ENCODE measurements at regions not wholly inside any gene's neighbourhood (a gene's known extent, or its start where the extent isn't known, plus 50 kb on each side); places are given as distances from the start of the nearest gene placed in this dataset.
"Not testable (repeated sequence)": the region's sequence is repeated elsewhere in the genome, so short reads cannot be mapped to it uniquely, and the experiment has no call there.

GRCh38 chr4:75137302-75137701, 204.4 kb downstream of the PARM1 start:
- Histone ChIP-seq H2BK120ac (ENCODE audit: low read depth, low read length) (no peak overlapping the region), H3K4ac (ENCODE audit: low read length) (no peak overlapping the region), H3K79me1 (ENCODE audit: low read depth, low read length) (no peaks in the 10 kb centered on the region), H3K18ac (ENCODE audit: low read length) (no peak overlapping the region), H3K4me1 (ENCODE audit: control insufficient read depth in 2 of 2, insufficient read depth in 1 of 2, low read depth in 1 of 2, low read length in 2 of 2) (no peaks in the 10 kb centered on the region), H2AK5ac (ENCODE audit: low read depth, low read length) (no peak overlapping the region), H2BK5ac (ENCODE audit: low read length) (no peak overlapping the region), H3K27me3 (ENCODE audit: control insufficient read depth in 3 of 3, insufficient read depth in 3 of 3, low read depth in 1 of 3, low read length in 3 of 3) (no peaks in the 10 kb centered on the region), H2BK15ac (ENCODE audit: low read length) (no peak overlapping the region), H2AFZ (ENCODE audit: low read length) (no peak overlapping the region), H3K9me3 (replicated peaks in 1 of 2; ENCODE audit: control insufficient read depth in 2 of 2, insufficient read depth in 1 of 2, low read depth in 1 of 2, low read length in 2 of 2) (no peaks in the 10 kb centered on the region), H3K4me3 (ENCODE audit: low read length in 2 of 2) (no peak overlapping the region), H3K27ac (replicated peaks; ENCODE audit: low read length) (no peak overlapping the region), H3K36me3 (replicated peaks in 1 of 2; ENCODE audit: control insufficient read depth in 2 of 2, insufficient read depth in 2 of 2, low read length in 2 of 2) (no peaks in the 10 kb centered on the region), H3K9ac (ENCODE audit: low read depth, low read length, poor library complexity) (no peak overlapping the region), H3K4me2 (ENCODE audit: insufficient read depth, low read length, poor library complexity, severe bottlenecking) (no peak overlapping the region), H4K8ac (ENCODE audit: low read depth, low read length) (no peak overlapping the region), H2BK12ac (ENCODE audit: low read length) (no peak overlapping the region), H3K14ac (ENCODE audit: low read length) (no peak overlapping the region), H3K23ac (ENCODE audit: low read depth, low read length, poor library complexity) (no peak overlapping the region), H4K91ac (ENCODE audit: low read depth, low read length, poor library complexity) (no peak overlapping the region)
- no peak for DNase-seq (ENCODE audit: low spot score)

DNA sequence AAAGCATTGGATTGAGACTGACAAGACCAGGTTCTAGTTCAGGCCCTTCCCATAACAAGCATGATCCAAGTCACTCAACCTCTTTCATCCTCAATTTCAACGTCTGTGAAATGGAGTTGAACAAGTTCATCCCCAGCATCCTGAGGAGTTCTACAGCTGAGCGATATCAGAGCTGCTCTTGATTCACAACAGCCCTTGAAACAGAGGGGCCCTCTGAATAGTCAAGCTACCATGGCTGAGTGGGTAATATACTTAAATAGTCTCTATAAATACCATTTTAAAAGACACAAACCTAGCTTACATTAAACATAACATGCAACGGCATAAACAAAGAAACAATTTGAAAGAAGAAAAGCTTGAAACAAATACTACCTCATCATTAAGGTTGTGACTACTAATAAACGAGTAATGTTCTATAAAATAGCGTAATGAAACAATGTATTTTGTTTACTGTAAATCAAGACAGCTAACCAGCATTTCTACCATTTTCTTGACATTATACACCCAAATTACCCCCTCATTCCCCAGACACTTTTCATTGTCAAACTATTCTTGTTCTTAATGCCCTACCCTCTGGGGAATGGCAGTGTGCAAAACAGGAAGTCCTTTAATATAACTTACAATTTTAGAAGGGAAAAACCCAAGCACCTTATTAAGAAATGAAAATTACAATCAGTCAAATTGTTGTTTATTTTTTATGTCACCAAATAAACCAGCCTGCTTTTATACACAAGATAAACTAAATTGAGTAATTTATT, 202.3 kb downstream of the PARM1 start:
- no peak overlapping the region for H2AFZ ChIP-seq (ENCODE audit: low read length)
- H3K4me3 ChIP-seq (ENCODE audit: low read length in 2 of 2): no peak overlapping the region
- no peak overlapping the region for H2BK5ac ChIP-seq (ENCODE audit: low read length)
- no peak overlapping the region for H3K9ac ChIP-seq (ENCODE audit: low read depth, low read length, poor library complexity)
- H3K14ac ChIP-seq (ENCODE audit: low read length): no peak overlapping the region
- H3K4me2 ChIP-seq (ENCODE audit: insufficient read depth, low read length, poor library complexity, severe bottlenecking): no peak overlapping the region
- H3K23ac ChIP-seq (ENCODE audit: low read depth, low read length, poor library complexity): no peak overlapping the region
- no peaks in the 10 kb centered on the region for H3K4me1 ChIP-seq (ENCODE audit: control insufficient read depth in 2 of 2, insufficient read depth in 1 of 2, low read depth in 1 of 2, low read length in 2 of 2)
- no peaks in the 10 kb centered on the region for H3K79me1 ChIP-seq (ENCODE audit: low read depth, low read length)
- H4K8ac ChIP-seq (ENCODE audit: low read depth, low read length): no peak overlapping the region
- no peak overlapping the region for H2BK120ac ChIP-seq (ENCODE audit: low read depth, low read length)
- no peaks in the 10 kb centered on the region for H3K27me3 ChIP-seq (ENCODE audit: control insufficient read depth in 3 of 3, insufficient read depth in 3 of 3, low read depth in 1 of 3, low read length in 3 of 3)
- no peaks in the 10 kb centered on the region for H3K9me3 ChIP-seq (replicated peaks in 1 of 2; ENCODE audit: control insufficient read depth in 2 of 2, insufficient read depth in 1 of 2, low read depth in 1 of 2, low read length in 2 of 2)
- H2BK12ac ChIP-seq (ENCODE audit: low read length): no peak overlapping the region
- H3K36me3 ChIP-seq (replicated peaks in 1 of 2; ENCODE audit: control insufficient read depth in 2 of 2, insufficient read depth in 2 of 2, low read length in 2 of 2): no peaks in the 10 kb centered on the region
- no peak overlapping the region for H3K27ac ChIP-seq (replicated peaks; ENCODE audit: low read length)
- no peak overlapping the region for H3K4ac ChIP-seq (ENCODE audit: low read length)
- H3K18ac ChIP-seq (ENCODE audit: low read length): no peak overlapping the region
- DNase-seq (ENCODE audit: low spot score): no peak
- no peak overlapping the region for H2AK5ac ChIP-seq (ENCODE audit: low read depth, low read length)
- H4K91ac ChIP-seq (ENCODE audit: low read depth, low read length, poor library complexity): no peak overlapping the region
- H2BK15ac ChIP-seq (ENCODE audit: low read length): no peak overlapping the region
- WGBS, 2 donors (ENCODE audit: extremely low coverage in 2 of 2, insufficient read length in 2 of 2, insufficient replicate concordance in 1 of 2): no CpG with 5 or more reads among the region's 5 CpGs

- H2AK5ac ChIP-seq (ENCODE audit: low read depth, low read length); H2BK12ac ChIP-seq (ENCODE audit: low read length); H2BK5ac ChIP-seq (ENCODE audit: low read length); H3K4ac ChIP-seq (ENCODE audit: low read length); H4K8ac ChIP-seq (ENCODE audit: low read depth, low read length); DNase-seq (ENCODE audit: low spot score); H3K18ac ChIP-seq (ENCODE audit: low read length); H3K79me1 ChIP-seq (ENCODE audit: low read depth, low read length); H3K36me3 ChIP-seq (replicated peaks in 1 of 2; ENCODE audit: control insufficient read depth in 2 of 2, insufficient read depth in 2 of 2, low read length in 2 of 2); H3K14ac ChIP-seq (ENCODE audit: low read length); H3K4me1 ChIP-seq (ENCODE audit: control insufficient read depth in 2 of 2, insufficient read depth in 1 of 2, low read depth in 1 of 2, low read length in 2 of 2); H3K27ac ChIP-seq (replicated peaks; ENCODE audit: low read length); H3K9ac ChIP-seq (ENCODE audit: low read depth, low read length, poor library complexity); H3K9me3 ChIP-seq (replicated peaks in 1 of 2; ENCODE audit: control insufficient read depth in 2 of 2, insufficient read depth in 1 of 2, low read depth in 1 of 2, low read length in 2 of 2); H3K23ac ChIP-seq (ENCODE audit: low read depth, low read length, poor library complexity); H2BK15ac ChIP-seq (ENCODE audit: low read length); H3K27me3 ChIP-seq (ENCODE audit: control insufficient read depth in 3 of 3, insufficient read depth in 3 of 3, low read depth in 1 of 3, low read length in 3 of 3); H4K91ac ChIP-seq (ENCODE audit: low read depth, low read length, poor library complexity); H2BK120ac ChIP-seq (ENCODE audit: low read depth, low read length): not testable (repeated sequence)
- WGBS, 2 donors (ENCODE audit: extremely low coverage in 2 of 2, insufficient read length in 2 of 2, insufficient replicate concordance in 1 of 2): no CpG with 5 or more reads among the region's 21 CpGs
- peak overlapping the region; percentile 42 for H2AFZ ChIP-seq (ENCODE audit: low read length)
- peak overlapping the region in 1 of 2 donors; percentile 12 for H3K4me3 ChIP-seq (ENCODE audit: low read length in 2 of 2)
- peak overlapping the region; percentile 33 for H3K4me2 ChIP-seq (ENCODE audit: insufficient read depth, low read length, poor library complexity, severe bottlenecking)
These were observed 194.0 kb downstream of the PARM1 start for GRCh38 chr4:75126870-75127269.

DNA sequence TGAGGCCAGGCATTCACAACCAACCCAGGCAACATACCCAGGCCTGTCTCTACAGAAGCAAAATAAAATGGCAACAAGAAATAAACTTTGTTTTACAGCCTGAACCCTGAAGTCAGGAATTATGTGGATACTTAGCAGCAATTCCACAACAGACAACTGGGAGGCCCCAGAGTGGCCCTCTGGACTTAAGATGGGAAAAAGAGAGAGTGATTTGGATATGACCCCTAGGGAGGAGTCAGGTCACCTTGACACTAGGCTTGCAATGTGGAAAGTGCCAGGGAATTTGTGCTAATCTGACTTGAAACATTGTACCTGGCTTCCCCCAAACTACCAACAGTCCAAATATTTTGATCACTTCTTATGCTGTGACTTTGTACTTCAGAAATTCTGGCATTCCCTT, 193.1 kb downstream of the PARM1 start:
- Histone ChIP-seq H3K4me1 (ENCODE audit: control insufficient read depth in 2 of 2, insufficient read depth in 1 of 2, low read depth in 1 of 2, low read length in 2 of 2) (peaks cover 0 to 4% of the 10 kb centered on the region in 2 donors), H2BK12ac (ENCODE audit: low read length) (no peak overlapping the region), H2BK5ac (ENCODE audit: low read length) (no peak overlapping the region), H3K23ac (ENCODE audit: low read depth, low read length, poor library complexity) (no peak overlapping the region), H3K27ac (replicated peaks; ENCODE audit: low read length) (no peak overlapping the region), H4K8ac (ENCODE audit: low read depth, low read length) (no peak overlapping the region), H3K14ac (ENCODE audit: low read length) (no peak overlapping the region), H2BK120ac (ENCODE audit: low read depth, low read length) (no peak overlapping the region), H3K18ac (ENCODE audit: low read length) (no peak overlapping the region), H3K4me3 (ENCODE audit: low read length in 2 of 2) (no peak overlapping the region), H3K4ac (ENCODE audit: low read length) (no peak overlapping the region), H3K27me3 (ENCODE audit: control insufficient read depth in 3 of 3, insufficient read depth in 3 of 3, low read depth in 1 of 3, low read length in 3 of 3) (no peaks in the 10 kb centered on the region), H2AFZ (ENCODE audit: low read length) (peak overlapping the region; percentile 42), H3K36me3 (replicated peaks in 1 of 2; ENCODE audit: control insufficient read depth in 2 of 2, insufficient read depth in 2 of 2, low read length in 2 of 2) (no peaks in the 10 kb centered on the region), H2BK15ac (ENCODE audit: low read length) (no peak overlapping the region), H3K79me1 (ENCODE audit: low read depth, low read length) (no peaks in the 10 kb centered on the region), H4K91ac (ENCODE audit: low read depth, low read length, poor library complexity) (no peak overlapping the region), H3K4me2 (ENCODE audit: insufficient read depth, low read length, poor library complexity, severe bottlenecking) (no peak overlapping the region), H2AK5ac (ENCODE audit: low read depth, low read length) (no peak overlapping the region), H3K9ac (ENCODE audit: low read depth, low read length, poor library complexity) (no peak overlapping the region), H3K9me3 (replicated peaks in 1 of 2; ENCODE audit: control insufficient read depth in 2 of 2, insufficient read depth in 1 of 2, low read depth in 1 of 2, low read length in 2 of 2) (no peaks in the 10 kb centered on the region)
- no peak for DNase-seq (ENCODE audit: low spot score)
